ENCODE measurements at regions not wholly inside any gene's neighbourhood (a gene's known extent, or its start where the extent isn't known, plus 50 kb on each side); places are given as distances from the start of the nearest gene placed in this dataset.

DNA sequence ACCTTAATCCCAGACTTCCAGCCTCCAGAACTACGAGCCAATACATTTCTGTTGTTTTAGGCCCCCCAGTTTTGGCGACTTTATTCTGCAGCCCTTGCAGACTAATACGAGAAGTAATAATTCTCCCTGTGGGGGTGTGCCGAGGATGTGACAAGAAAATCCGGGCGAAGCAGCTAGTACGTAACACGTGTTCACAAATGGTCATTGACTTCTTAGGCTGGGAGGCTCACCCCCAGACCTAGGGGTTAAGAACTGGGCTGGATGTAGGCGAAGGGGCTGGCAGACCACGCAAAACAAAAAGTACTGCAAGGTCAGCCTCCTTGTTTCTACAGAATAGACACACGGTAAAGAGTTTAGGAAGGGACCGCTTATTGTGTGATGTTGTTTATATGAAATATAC lies 69.8 kb upstream of the ESRRB start:
- TF ChIP-seq POLR2A (IDR thresholded peaks at IDR 0.05) (no peak), POLR2AphosphoS5 (IDR thresholded peaks at IDR 0.05) (no peak)
- TF ChIP-seq, protein P1, sequence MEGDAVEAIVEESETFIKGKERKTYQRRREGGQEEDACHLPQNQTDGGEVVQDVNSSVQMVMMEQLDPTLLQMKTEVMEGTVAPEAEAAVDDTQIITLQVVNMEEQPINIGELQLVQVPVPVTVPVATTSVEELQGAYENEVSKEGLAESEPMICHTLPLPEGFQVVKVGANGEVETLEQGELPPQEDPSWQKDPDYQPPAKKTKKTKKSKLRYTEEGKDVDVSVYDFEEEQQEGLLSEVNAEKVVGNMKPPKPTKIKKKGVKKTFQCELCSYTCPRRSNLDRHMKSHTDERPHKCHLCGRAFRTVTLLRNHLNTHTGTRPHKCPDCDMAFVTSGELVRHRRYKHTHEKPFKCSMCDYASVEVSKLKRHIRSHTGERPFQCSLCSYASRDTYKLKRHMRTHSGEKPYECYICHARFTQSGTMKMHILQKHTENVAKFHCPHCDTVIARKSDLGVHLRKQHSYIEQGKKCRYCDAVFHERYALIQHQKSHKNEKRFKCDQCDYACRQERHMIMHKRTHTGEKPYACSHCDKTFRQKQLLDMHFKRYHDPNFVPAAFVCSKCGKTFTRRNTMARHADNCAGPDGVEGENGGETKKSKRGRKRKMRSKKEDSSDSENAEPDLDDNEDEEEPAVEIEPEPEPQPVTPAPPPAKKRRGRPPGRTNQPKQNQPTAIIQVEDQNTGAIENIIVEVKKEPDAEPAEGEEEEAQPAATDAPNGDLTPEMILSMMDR (IDR thresholded peaks at IDR 0.05 in 8 of 11, conservative IDR thresholded peaks at IDR 0.05 in 3 of 11) = no peak

Data from spleen (tissue), 7 donors.